GM18861 (cell line): ENCODE measurements at regions not wholly inside any gene's neighbourhood (a gene's known extent, or its start where the extent isn't known, plus 50 kb on each side); places are given as distances from the start of the nearest gene placed in this dataset.
"Not testable (repeated sequence)": the region's sequence is repeated elsewhere in the genome, so short reads cannot be mapped to it uniquely, and the experiment has no call there.

Experiments
- ATAC-seq: cut with Tn5 transposase; IDR thresholded peaks from one replicate; pipeline ENCODE4 v1.9.1; 2021; ENCODE audit not compliant: unreplicated experiment

DNA sequence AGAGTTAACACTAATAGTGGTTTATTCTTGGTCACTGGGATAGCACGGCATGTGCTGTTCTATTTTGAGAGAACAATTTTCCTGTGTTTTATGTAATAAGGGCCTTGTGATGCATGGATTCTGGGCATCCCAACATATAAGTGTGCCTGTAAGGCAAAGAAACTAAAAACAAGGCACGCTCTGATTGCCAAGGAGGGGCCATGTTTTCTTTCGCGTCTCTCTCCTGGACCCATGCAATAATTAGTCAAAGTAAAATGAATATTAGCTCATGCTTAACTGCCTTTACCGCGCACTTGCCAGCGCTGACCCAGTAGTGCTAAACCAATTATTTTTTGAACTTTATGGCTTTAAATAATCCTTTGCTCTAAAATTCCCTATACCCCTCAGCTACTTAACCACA lies 140.9 kb downstream of the PSAT1 start:
- ATAC-seq = no peak

DNA sequence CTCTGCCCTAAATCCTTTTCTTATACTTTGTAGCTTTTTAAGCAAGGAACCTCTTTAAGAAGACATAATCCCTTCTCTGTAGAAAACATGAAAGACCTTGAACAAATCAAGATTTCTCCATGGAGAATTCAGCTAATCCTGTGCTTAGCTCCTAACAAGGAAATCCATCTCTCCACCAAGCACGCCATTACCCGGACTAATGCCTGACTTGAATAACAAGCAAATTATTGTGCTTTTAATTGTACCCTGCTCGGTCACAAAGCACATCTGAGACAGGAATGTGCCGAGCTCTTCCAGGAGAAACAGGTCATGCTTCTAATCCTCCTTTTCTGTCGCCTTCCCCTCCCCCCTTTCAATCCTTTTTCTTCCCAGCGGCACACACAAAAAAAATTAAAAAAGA lies 141.3 kb downstream of the PSAT1 start:
- no peak for ATAC-seq

DNA sequence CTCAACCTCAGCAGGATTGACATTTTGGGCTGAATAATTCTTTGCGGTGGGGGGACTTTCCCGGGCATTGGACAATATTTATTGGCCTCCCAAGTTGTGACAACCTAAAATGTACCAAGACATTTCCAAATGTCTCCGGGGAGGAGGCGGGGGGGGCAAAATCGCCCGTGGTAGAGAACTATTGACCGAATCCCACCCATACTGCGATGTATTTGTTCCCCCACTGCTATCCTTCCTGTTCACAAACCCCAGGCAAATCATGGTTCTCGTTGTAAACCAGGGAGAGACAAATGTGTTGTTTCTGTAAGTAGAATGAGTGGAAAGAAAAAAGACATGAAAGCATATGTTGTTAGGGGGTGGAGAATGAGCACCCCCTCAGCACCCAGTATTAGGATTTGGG lies 141.9 kb downstream of the PSAT1 start:
- no peak for ATAC-seq

GRCh38 chr9:78439190-78439865 lies 142.4 kb downstream of the PSAT1 start:
- peak; percentile 77 for ATAC-seq

GRCh38 chr9:78439866-78440830 lies 143.2 kb downstream of the PSAT1 start:
- no peak for ATAC-seq

- no peak for ATAC-seq
Measured at GRCh38 chr9:78441396-78441795, 144.5 kb downstream of the PSAT1 start.

- no peak for ATAC-seq
Measured at GRCh38 chr9:78441822-78442431, 145.0 kb downstream of the PSAT1 start.

- ATAC-seq = not testable (repeated sequence)
Measured at GRCh38 chr9:78442577-78442976, 145.7 kb downstream of the PSAT1 start.

DNA sequence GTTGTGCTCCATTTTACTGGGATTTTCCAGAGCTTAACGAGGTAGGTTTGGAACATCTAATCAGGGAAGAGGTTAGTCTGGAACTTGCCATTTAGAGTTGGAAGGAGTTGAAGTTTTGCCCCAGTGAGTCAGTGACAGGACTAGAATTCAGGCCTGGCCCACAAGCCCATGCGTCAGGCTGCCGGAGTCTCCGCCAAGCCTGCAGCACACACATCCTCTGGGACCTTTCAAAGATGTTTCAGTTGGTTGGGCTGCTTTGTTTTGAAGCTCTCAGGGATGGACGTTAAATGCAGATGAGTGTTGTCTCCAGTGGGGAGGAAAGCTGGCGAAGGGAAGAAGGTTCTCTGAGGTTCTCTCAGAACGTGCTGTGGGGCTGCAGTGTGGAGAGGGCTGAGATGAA lies 147.0 kb downstream of the PSAT1 start:
- ATAC-seq = no peak

DNA sequence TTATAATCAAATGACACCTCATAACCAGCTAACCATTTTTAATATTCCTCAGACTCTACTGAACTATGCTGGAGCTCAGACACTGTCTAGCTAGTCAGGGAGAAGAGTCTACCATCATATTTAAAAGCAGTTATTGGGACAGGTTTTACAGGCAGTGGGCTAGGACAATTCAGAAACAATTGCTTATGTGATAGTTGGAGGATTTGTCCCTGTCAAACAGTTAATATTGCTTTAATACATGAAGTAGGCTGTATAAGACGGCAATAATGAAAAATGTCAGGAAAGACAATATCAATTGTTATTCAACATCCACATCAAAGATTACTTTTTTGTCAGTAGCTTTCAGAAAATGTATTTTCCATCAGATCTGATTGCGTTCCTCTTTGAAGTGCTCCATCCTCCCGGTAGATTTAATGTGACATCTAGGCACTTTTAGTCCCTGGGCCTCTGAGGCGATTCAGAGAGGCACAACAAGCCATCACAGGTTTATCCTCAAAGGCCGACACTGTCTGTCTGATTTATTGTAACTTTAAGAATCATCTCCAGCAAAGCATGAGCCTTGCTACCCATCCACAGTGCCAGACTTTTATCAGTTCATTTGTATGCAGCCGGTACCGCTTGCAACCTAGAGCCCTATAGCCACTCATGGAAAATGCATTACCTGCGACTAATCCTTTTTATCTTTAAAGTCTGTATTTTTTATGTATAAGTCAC lies 152.2 kb downstream of the PSAT1 start:
- no peak for ATAC-seq

- ATAC-seq = no peak
Measured at GRCh38 chr9:78453450-78453849, 156.5 kb downstream of the PSAT1 start.

- ATAC-seq = no peak
Measured at GRCh38 chr9:78462611-78463010, 165.7 kb downstream of the PSAT1 start.

DNA sequence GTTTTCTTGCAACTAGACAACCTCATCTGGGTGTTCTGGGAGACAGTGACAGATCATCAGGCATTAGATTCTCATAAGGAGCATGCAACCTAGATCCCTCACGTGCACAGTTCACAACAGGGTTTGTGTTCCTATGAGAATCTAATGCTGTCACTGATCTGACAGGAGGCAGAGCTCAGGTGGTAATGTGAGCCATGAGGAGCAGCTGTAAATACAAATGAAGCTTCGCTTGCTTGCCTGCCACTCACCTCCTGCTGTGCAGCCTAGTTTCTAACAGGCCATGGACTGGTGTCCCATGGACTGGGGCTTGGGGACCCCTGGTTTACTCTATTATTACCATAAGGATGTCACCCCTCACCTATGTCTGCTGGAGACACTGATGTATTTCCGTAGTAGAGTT lies 166.8 kb downstream of the PSAT1 start:
- ATAC-seq = no peak

DNA sequence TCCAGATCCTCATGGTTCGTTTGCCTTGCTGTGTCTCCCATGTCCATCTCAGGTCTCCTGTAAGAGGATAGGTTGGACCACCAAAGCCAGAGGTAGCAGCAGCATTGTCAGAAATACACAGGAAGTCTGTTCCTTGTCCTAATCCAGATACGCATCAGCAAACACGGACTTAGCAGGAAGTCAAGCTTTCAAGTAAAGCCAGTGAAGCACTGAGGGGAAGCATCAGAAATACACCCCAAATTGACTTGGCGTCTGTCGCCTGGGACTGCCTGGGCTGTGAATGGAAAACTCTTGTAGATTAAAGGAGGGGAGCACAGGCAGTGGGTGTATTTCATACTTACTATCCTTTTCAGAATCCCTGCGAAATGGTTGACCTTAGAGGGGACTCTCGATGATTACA lies 171.3 kb downstream of the PSAT1 start:
- no peak for ATAC-seq

- ATAC-seq = no peak
Measured at GRCh38 chr9:78468974-78469576, 172.2 kb downstream of the PSAT1 start.

DNA sequence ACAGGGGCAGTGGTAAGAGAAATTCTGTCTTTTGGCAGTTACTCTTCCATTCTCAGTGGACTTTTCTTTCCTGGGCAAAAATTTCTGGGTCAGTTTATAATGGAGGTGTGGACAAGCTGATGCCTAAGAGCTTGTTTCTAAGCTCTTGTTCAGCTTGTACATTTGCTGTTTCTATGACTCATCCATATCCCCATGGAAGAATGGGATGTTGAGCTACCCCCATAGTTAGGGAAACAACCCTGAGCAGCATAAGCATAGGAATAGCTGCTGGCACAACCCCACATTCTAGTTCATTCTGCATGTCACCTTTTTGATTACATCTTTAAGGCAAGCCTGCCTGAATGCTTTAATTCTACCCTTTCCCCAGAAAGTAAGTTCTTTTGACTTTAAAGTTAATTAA lies 173.3 kb downstream of the PSAT1 start:
- no peak for ATAC-seq

- ATAC-seq = no peak
Measured at GRCh38 chr9:78470741-78471140, 173.8 kb downstream of the PSAT1 start.

DNA sequence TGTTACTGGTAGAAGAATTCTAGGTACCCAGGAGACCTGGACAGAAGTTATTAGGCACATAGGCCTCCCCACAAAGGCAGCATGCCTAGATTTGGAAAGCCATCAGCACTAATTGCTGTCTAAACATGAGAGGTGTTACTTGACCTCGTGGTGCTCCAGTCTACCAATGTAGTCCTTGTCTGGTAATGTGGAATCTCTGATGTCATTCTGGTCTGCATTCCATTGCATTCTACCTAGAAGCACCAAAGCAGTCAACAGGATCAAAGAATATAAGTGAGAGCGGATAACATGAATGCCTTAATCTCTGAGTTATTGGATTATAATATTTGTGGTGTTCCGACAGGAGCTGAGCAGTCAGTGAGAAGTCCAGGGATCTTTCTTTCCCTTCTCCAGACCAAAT lies 175.2 kb downstream of the PSAT1 start:
- no peak for ATAC-seq

- ATAC-seq = no peak
Measured at GRCh38 chr9:78479441-78479840, 182.5 kb downstream of the PSAT1 start.

- no peak for ATAC-seq
Measured at GRCh38 chr9:78486661-78487060, 189.7 kb downstream of the PSAT1 start.

- no peak for ATAC-seq
Measured at GRCh38 chr9:78490231-78490630, 193.3 kb downstream of the PSAT1 start.
